CD14-positive monocyte (primary cell): ENCODE measurements at regions not wholly inside any gene's neighbourhood (a gene's known extent, or its start where the extent isn't known, plus 50 kb on each side); places are given as distances from the start of the nearest gene placed in this dataset.

ENCODE experiments used
- DNase-seq, 3 donors: peaks; one replicate each; pipeline ENCODE4 v3.0.0-alpha.2; 2011 to 2022
- H2AFZ ChIP-seq: 2 replicates; pipeline ENCODE4 v1.6.0; 2012; ENCODE audit warnings: mild to moderate bottlenecking, low read depth, low read length, inconsistent platforms; ENCODE audit not compliant: insufficient read depth, poor library complexity, severe bottlenecking
- H3K27ac ChIP-seq, 2 donors: 1 replicate in 1 of 2; 2 replicates in 1 of 2; pipeline ENCODE4 v1.5.1; 2012 to 2013; ENCODE audit warnings: low read length in 2 of 2, control low read depth in 1 of 2, inconsistent platforms in 1 of 2, low read depth in 1 of 2, mild to moderate bottlenecking in 1 of 2
- H3K27me3 ChIP-seq, 2 donors: one replicate each; pipeline versions ENCODE4 v1.6.0 to v1.6.1; 2011 to 2013; ENCODE audit warnings: low read length in 2 of 2; ENCODE audit not compliant: control insufficient read depth in 2 of 2, insufficient read depth in 2 of 2
- H3K36me3 ChIP-seq, 2 donors: replicated peaks in 1 of 2; 1 replicate in 1 of 2; 2 replicates in 1 of 2; pipeline versions ENCODE4 v1.5.1 to v1.6.1; 2012 to 2013; ENCODE audit warnings: low read length in 2 of 2, control low read depth in 1 of 2, inconsistent platforms in 1 of 2, mild to moderate bottlenecking in 1 of 2; ENCODE audit not compliant: insufficient read depth in 2 of 2, control insufficient read depth in 1 of 2
- H3K4me1 ChIP-seq, 2 donors: 1 replicate in 1 of 2; 2 replicates in 1 of 2; pipeline versions ENCODE4 v1.5.1 to v1.6.1; 2012 to 2013; ENCODE audit warnings: low read length in 2 of 2, control low read depth in 1 of 2, inconsistent platforms in 1 of 2, mild to moderate bottlenecking in 1 of 2, moderate library complexity in 1 of 2; ENCODE audit not compliant: insufficient read depth in 2 of 2, control insufficient read depth in 1 of 2
- H3K4me2 ChIP-seq: replicated peaks from 2 replicates; pipeline ENCODE3; 2012; ENCODE audit warnings: low read length, moderate library complexity, mild to moderate bottlenecking; ENCODE audit not compliant: poor library complexity, severe bottlenecking; ENCODE audit errors: extremely low read depth
- H3K4me3 ChIP-seq, 3 experiments: fragments of 200-600 bp in 1 of 3; sonication (generic) in 1 of 3; replicated peaks in 1 of 3; 1 replicate in 2 of 3; 2 replicates in 1 of 3; pipeline ENCODE4 v1.5.1; 2011 to 2013; ENCODE audit warnings: low read length in 3 of 3, mild to moderate bottlenecking in 3 of 3, control low read depth in 2 of 3, low read depth in 2 of 3, inconsistent platforms in 1 of 3, moderate library complexity in 1 of 3
- H3K79me2 ChIP-seq: 2 replicates; pipeline ENCODE4 v1.6.0; 2012; ENCODE audit warnings: mild to moderate bottlenecking, control low read depth, inconsistent platforms, low read length, moderate library complexity; ENCODE audit not compliant: insufficient read depth
- H3K9ac ChIP-seq: 2 replicates; pipeline ENCODE4 v1.6.0; 2017; ENCODE audit warnings: low read length, mild to moderate bottlenecking; ENCODE audit not compliant: insufficient read depth, poor library complexity, severe bottlenecking
- H3K9me3 ChIP-seq, 2 donors: replicated peaks in 1 of 2; 1 replicate in 1 of 2; 2 replicates in 1 of 2; pipeline versions ENCODE4 v1.5.1 to v1.6.1; 2012 to 2013; ENCODE audit warnings: low read length in 2 of 2, control low read depth in 1 of 2; ENCODE audit not compliant: control insufficient read depth in 1 of 2, insufficient read depth in 1 of 2
- H4K20me1 ChIP-seq: 2 replicates; pipeline ENCODE4 v1.6.0; 2012; ENCODE audit warnings: mild to moderate bottlenecking, low read length, control low read depth, moderate library complexity; ENCODE audit not compliant: insufficient read depth
- H3K27ac Mint-ChIP-seq, 7 donors: one replicate each; pipeline ENCODE4 v1.8.0; 2020; ENCODE audit warnings: mild to moderate bottlenecking in 7 of 7, mixed read lengths in 7 of 7, moderate library complexity in 6 of 7, inconsistent platforms in 2 of 7
- H3K27me3 Mint-ChIP-seq, 3 donors: one replicate each; pipeline ENCODE4 v1.8.0; 2021 to 2022; ENCODE audit warnings: low read depth in 3 of 3, mild to moderate bottlenecking in 3 of 3, mixed read lengths in 3 of 3, moderate library complexity in 3 of 3, inconsistent platforms in 1 of 3
- H3K36me3 Mint-ChIP-seq, 2 donors: one replicate each; pipeline ENCODE4 v1.8.0; 2020; ENCODE audit warnings: mixed read lengths in 2 of 2, inconsistent platforms in 1 of 2, mild to moderate bottlenecking in 1 of 2
- H3K4me1 Mint-ChIP-seq: one replicate; pipeline ENCODE4 v1.8.0; 2020; ENCODE audit warnings: mild to moderate bottlenecking, mixed read lengths
- H3K4me3 Mint-ChIP-seq, 2 donors: one replicate each; pipeline ENCODE4 v1.8.0; 2020; ENCODE audit warnings: mild to moderate bottlenecking in 2 of 2, mixed read lengths in 2 of 2, moderate library complexity in 1 of 2
- H3K9me3 Mint-ChIP-seq, 7 donors: one replicate each; pipeline ENCODE4 v1.8.0; 2020 to 2022; ENCODE audit warnings: mixed read lengths in 7 of 7, mild to moderate bottlenecking in 6 of 7, moderate library complexity in 6 of 7, inconsistent platforms in 2 of 7
- WGBS: methylation state at CpG from one replicate; pipeline ENCODE4 v1.1.5; 2013; ENCODE audit warnings: missing lambda C conversion rate; ENCODE audit not compliant: insufficient coverage; 5-methylcytosine and 5-hydroxymethylcytosine counted together
- intact Hi-C, 2 donors: fragments of 100-400 bp; cut with micrococcal nuclease; formaldehyde crosslinking; loops; one replicate each; pipeline versions ENCODE4 v1.15.0 to v1.15.1; 2023
- TF ChIP-seq, protein P1 (sequence below): fragments of 200-600 bp; IDR thresholded peaks from one replicate; pipeline ENCODE4 v1.8.0; 2022; ENCODE audit warnings: antibody characterized with exemption, mild to moderate bottlenecking

DNA sequence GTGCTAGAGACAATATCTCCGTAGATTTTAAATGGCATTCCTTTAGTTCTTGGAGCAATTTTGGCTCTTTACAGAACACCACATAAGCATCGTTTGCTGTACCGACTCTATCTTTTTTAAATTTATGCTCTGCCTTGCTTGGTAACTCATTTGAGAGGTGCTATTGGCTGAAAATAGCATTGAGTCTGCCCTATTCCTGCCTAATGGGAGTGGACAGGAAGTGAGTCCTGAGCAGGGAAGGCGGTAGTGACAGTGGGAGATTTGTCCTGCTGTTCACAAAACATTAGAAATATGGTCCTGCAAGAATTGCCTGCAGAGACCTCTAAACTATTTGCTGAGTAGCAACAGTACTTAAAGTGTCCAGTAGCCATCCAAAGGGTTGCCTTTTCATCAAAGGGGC, 115.2 kb upstream of the IFNE start:
- Histone ChIP-seq H3K9me3 (no peaks in the 10 kb centered on the region), H3K27ac (no peak overlapping the region), H3K27me3 (peaks cover 0 to 2% of the 10 kb centered on the region in 2 donors), H3K9ac (no peak overlapping the region), H3K4me1 (no peaks in the 10 kb centered on the region), H3K36me3 (no peaks in the 10 kb centered on the region), H3K4me3 (no peak overlapping the region), H2AFZ (no peak overlapping the region), H4K20me1 (no peaks in the 10 kb centered on the region), H3K79me2 (no peaks in the 10 kb centered on the region), H3K4me2 (no peak overlapping the region)
- H3K4me3 Mint-ChIP-seq = no peak overlapping the region
- intact Hi-C loops = no loop called here
- no peak for DNase-seq
- H3K27me3 Mint-ChIP-seq = peaks cover 0 to 10% (median 5%) of the 10 kb centered on the region in 3 donors
- H3K27ac Mint-ChIP-seq = no peak overlapping the region
- peaks cover 0 to 3% (median 0%) of the 10 kb centered on the region in 7 donors for H3K9me3 Mint-ChIP-seq
- WGBS = no CpG with 5 or more reads among the region's 4 CpGs
- no peaks in the 10 kb centered on the region for H3K36me3 Mint-ChIP-seq
- peaks cover under 1% of the 10 kb centered on the region for H3K4me1 Mint-ChIP-seq
- TF ChIP-seq, protein P1, sequence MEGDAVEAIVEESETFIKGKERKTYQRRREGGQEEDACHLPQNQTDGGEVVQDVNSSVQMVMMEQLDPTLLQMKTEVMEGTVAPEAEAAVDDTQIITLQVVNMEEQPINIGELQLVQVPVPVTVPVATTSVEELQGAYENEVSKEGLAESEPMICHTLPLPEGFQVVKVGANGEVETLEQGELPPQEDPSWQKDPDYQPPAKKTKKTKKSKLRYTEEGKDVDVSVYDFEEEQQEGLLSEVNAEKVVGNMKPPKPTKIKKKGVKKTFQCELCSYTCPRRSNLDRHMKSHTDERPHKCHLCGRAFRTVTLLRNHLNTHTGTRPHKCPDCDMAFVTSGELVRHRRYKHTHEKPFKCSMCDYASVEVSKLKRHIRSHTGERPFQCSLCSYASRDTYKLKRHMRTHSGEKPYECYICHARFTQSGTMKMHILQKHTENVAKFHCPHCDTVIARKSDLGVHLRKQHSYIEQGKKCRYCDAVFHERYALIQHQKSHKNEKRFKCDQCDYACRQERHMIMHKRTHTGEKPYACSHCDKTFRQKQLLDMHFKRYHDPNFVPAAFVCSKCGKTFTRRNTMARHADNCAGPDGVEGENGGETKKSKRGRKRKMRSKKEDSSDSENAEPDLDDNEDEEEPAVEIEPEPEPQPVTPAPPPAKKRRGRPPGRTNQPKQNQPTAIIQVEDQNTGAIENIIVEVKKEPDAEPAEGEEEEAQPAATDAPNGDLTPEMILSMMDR = no peak

DNA sequence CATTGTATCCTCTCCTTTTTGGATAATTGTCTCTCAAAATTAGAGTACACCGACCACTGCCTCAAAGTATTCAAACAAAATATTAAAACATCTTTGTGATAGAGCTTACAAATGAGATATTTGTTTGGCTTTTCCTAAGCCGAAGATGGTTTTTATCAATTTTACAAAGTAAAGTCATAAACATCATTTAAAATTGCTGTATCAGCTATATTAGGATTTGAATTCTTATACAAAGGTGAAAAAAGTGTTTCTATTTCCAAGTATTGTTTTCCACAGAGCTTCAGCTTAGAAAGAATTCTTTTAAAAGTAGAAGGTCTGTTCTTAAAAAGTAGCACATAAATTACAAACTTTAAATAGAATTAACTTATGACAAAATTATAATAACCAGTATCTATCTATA, 116.6 kb upstream of the IFNE start:
- H2AFZ ChIP-seq = no peak overlapping the region
- H3K79me2 ChIP-seq = no peaks in the 10 kb centered on the region
- H3K4me1 ChIP-seq = no peaks in the 10 kb centered on the region
- Mint-ChIP-seq H3K27ac (no peak overlapping the region), H3K36me3 (no peaks in the 10 kb centered on the region), H3K27me3 (peaks cover 0 to 10% (median 5%) of the 10 kb centered on the region in 3 donors), H3K9me3 (peaks cover 0 to 3% (median 0%) of the 10 kb centered on the region in 7 donors), H3K4me1 (no peaks in the 10 kb centered on the region), H3K4me3 (no peak overlapping the region)
- TF ChIP-seq, protein P1 = no peak
- H3K27me3 ChIP-seq = peaks cover 2% of the 10 kb centered on the region in 2 donors
- intact Hi-C loops = no loop called here
- DNase-seq = no peak
- no CpG with 5 or more reads among the region's 2 CpGs for WGBS
- H3K9ac ChIP-seq = no peak overlapping the region
- no peaks in the 10 kb centered on the region for H3K36me3 ChIP-seq
- H3K27ac ChIP-seq = no peak overlapping the region
- H3K4me2 ChIP-seq = no peak overlapping the region
- no peaks in the 10 kb centered on the region for H3K9me3 ChIP-seq
- no peaks in the 10 kb centered on the region for H4K20me1 ChIP-seq
- H3K4me3 ChIP-seq = no peak overlapping the region
